ENCODE measurements at regions not wholly inside any gene's neighbourhood (a gene's known extent, or its start where the extent isn't known, plus 50 kb on each side); places are given as distances from the start of the nearest gene placed in this dataset.
"Not testable (repeated sequence)": the region's sequence is repeated elsewhere in the genome, so short reads cannot be mapped to it uniquely, and the experiment has no call there.

DNA sequence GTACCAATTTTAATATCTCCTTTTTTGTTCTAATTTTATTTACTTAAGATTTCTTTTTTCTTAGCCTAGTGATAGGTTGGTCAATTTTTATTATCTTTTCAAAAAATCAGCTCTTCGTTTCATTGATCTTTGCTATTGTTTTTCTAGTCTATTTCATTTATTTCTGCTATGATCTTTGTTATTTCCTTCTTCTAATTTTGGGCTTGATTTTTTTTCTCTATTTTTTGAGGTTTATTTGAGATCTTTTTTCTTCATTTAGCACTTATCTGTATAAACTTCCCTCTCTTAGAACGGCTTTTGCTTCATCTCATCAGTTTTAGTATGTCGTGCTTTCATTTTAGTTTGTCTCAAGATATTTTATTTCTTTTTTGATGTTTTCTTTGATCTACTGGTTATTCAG lies 456.1 kb downstream of the SPATA31A1 start:
- TF ChIP-seq, protein P1, sequence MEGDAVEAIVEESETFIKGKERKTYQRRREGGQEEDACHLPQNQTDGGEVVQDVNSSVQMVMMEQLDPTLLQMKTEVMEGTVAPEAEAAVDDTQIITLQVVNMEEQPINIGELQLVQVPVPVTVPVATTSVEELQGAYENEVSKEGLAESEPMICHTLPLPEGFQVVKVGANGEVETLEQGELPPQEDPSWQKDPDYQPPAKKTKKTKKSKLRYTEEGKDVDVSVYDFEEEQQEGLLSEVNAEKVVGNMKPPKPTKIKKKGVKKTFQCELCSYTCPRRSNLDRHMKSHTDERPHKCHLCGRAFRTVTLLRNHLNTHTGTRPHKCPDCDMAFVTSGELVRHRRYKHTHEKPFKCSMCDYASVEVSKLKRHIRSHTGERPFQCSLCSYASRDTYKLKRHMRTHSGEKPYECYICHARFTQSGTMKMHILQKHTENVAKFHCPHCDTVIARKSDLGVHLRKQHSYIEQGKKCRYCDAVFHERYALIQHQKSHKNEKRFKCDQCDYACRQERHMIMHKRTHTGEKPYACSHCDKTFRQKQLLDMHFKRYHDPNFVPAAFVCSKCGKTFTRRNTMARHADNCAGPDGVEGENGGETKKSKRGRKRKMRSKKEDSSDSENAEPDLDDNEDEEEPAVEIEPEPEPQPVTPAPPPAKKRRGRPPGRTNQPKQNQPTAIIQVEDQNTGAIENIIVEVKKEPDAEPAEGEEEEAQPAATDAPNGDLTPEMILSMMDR (IDR thresholded peaks at IDR 0.05), result not testable (repeated sequence)
- not testable (repeated sequence) for TF ChIP-seq POLR2AphosphoS5 (IDR thresholded peaks at IDR 0.05; ENCODE audit: low read depth, low read length)
